GM12878 (cell line): ENCODE measurements at regions not wholly inside any gene's neighbourhood (a gene's known extent, or its start where the extent isn't known, plus 50 kb on each side); places are given as distances from the start of the nearest gene placed in this dataset.

Experiments used
- CTCF ChIP-seq, 3 experiments: IDR thresholded peaks in 2 of 3; conservative IDR thresholded peaks in 1 of 3; 2 replicates each; pipeline ENCODE4 v1.5.1; 2011; ENCODE audit warnings: low read depth in 3 of 3, low read length in 3 of 3, mild to moderate bottlenecking in 3 of 3, control low read depth in 2 of 3, moderate library complexity in 2 of 3, inconsistent platforms in 1 of 3, mixed read lengths in 1 of 3; ENCODE audit not compliant: control insufficient read depth in 2 of 3, insufficient read depth in 1 of 3; ENCODE audit errors: extremely low read depth in 1 of 3
- EP300 ChIP-seq, 2 experiments: fragments of 150-350 bp in 1 of 2; IDR thresholded peaks; 2 replicates each; pipeline ENCODE4 v1.6.1; 2011 to 2012; ENCODE audit warnings: low read depth in 2 of 2, low read length in 2 of 2, borderline replicate concordance in 1 of 2, improper control_type of control experiment in 1 of 2, inconsistent platforms in 1 of 2; ENCODE audit not compliant: control insufficient read depth in 1 of 2
- EZH2 ChIP-seq: IDR thresholded peaks from 2 replicates; pipeline ENCODE4 v1.6.1; 2012; ENCODE audit warnings: low read depth, mild to moderate bottlenecking, control low read depth, inconsistent platforms, low read length, borderline replicate concordance; ENCODE audit not compliant: control insufficient read depth
- PBX3 ChIP-seq: IDR thresholded peaks from 2 replicates; pipeline ENCODE4 v1.6.1; 2011; ENCODE audit warnings: mild to moderate bottlenecking, low read depth, low read length, moderate library complexity; ENCODE audit not compliant: insufficient replicate concordance
- RAD21 ChIP-seq: IDR thresholded peaks from 2 replicates; pipeline ENCODE4 v1.6.1; 2011; ENCODE audit warnings: mild to moderate bottlenecking, low read depth, low read length, moderate library complexity; ENCODE audit not compliant: insufficient read depth
- ZZZ3 ChIP-seq: IDR thresholded peaks from 2 replicates; pipeline ENCODE4 v1.6.1; 2011; ENCODE audit warnings: low read depth; ENCODE audit not compliant: control insufficient read depth, insufficient read length

GRCh38 chr5:28275931-28276330 is 1237.5 kb upstream of the CDH9 start:
- TF ChIP-seq PBX3 = no peak
- no peak for TF ChIP-seq EZH2
- TF ChIP-seq ZZZ3 = no peak
- no peak for TF ChIP-seq RAD21
- TF ChIP-seq EP300 (IDR thresholded peaks at IDR 0.05; ENCODE audit: borderline replicate concordance in 1 of 2, control insufficient read depth in 1 of 2, low read depth in 2 of 2, low read length in 2 of 2) = no peak
- TF ChIP-seq CTCF (IDR thresholded peaks at IDR 0.05 in 2 of 3, conservative IDR thresholded peaks at IDR 0.05 in 1 of 3; ENCODE audit: control insufficient read depth in 2 of 3, extremely low read depth in 1 of 3, insufficient read depth in 1 of 3, low read depth in 3 of 3, low read length in 3 of 3) = no peak
